Mesothelial cell of epicardium (in vitro differentiated cells): ENCODE measurements at regions not wholly inside any gene's neighbourhood (a gene's known extent, or its start where the extent isn't known, plus 50 kb on each side); places are given as distances from the start of the nearest gene placed in this dataset.

ENCODE experiments used
- DNase-seq, 2 experiments: peaks; one replicate each; pipeline ENCODE4 v3.0.0; 2021; ENCODE audit warnings: low spot score in 2 of 2; ENCODE audit not compliant: unreplicated experiment in 2 of 2
- H3K27ac Mint-ChIP-seq: 2 replicates; pipeline ENCODE4 v1.8.0; 2021; ENCODE audit warnings: mixed read lengths
- H3K27me3 Mint-ChIP-seq: 2 replicates; pipeline ENCODE4 v1.8.0; 2021; ENCODE audit warnings: low read depth, mixed read lengths
- H3K36me3 Mint-ChIP-seq: 2 replicates; pipeline ENCODE4 v1.8.0; 2021; ENCODE audit warnings: mixed read lengths
- H3K4me1 Mint-ChIP-seq: 2 replicates; pipeline ENCODE4 v1.8.0; 2021; ENCODE audit warnings: mixed read lengths
- H3K4me3 Mint-ChIP-seq: 2 replicates; pipeline ENCODE4 v1.8.0; 2021; ENCODE audit warnings: mild to moderate bottlenecking, moderate library complexity, mixed read lengths
- H3K9me3 Mint-ChIP-seq: 2 replicates; pipeline ENCODE4 v1.8.0; 2021; ENCODE audit warnings: mixed read lengths
- CTCF ChIP-seq: fragments of 200-600 bp; sonication (generic); IDR thresholded peaks from one replicate; pipeline ENCODE4 v1.5.0; 2021; ENCODE audit warnings: antibody characterized with exemption; ENCODE audit not compliant: unreplicated experiment

GRCh38 chr3:117218641-117219048 is 509.1 kb downstream of the TUSC7 start:
- Mint-ChIP-seq H3K27me3 (peaks cover 2% of the 10 kb centered on the region), H3K4me3 (no peak overlapping the region), H3K36me3 (no peaks in the 10 kb centered on the region), H3K27ac (no peak overlapping the region), H3K9me3 (no peaks in the 10 kb centered on the region), H3K4me1 (peaks cover 16% of the 10 kb centered on the region)
- no peak for TF ChIP-seq CTCF
- no peak for DNase-seq

GRCh38 chr3:117219296-117219695 is 509.7 kb downstream of the TUSC7 start:
- Mint-ChIP-seq H3K27me3 (peaks cover 4% of the 10 kb centered on the region), H3K4me3 (no peak overlapping the region), H3K27ac (no peak overlapping the region), H3K4me1 (peaks cover 16% of the 10 kb centered on the region), H3K9me3 (no peaks in the 10 kb centered on the region), H3K36me3 (no peaks in the 10 kb centered on the region)
- no peak for DNase-seq
- no peak for TF ChIP-seq CTCF

GRCh38 chr3:117226932-117227331 is 517.4 kb downstream of the TUSC7 start:
- Mint-ChIP-seq H3K4me3 (no peak overlapping the region), H3K4me1 (no peaks in the 10 kb centered on the region), H3K27me3 (peaks cover 12% of the 10 kb centered on the region), H3K9me3 (peaks cover 3% of the 10 kb centered on the region), H3K27ac (no peak overlapping the region), H3K36me3 (no peaks in the 10 kb centered on the region)
- TF ChIP-seq CTCF, result no peak
- DNase-seq, result no peak

- DNase-seq, result no peak
- Mint-ChIP-seq H3K27ac (no peak overlapping the region), H3K4me3 (no peak overlapping the region), H3K36me3 (no peaks in the 10 kb centered on the region), H3K4me1 (no peaks in the 10 kb centered on the region), H3K27me3 (peaks cover 12% of the 10 kb centered on the region), H3K9me3 (peaks cover 4% of the 10 kb centered on the region)
- TF ChIP-seq CTCF, result no peak
Measured at GRCh38 chr3:117228466-117228865, 518.9 kb downstream of the TUSC7 start.

- no peak for TF ChIP-seq CTCF
- no peak for DNase-seq
- Mint-ChIP-seq H3K4me3 (no peak overlapping the region), H3K36me3 (no peaks in the 10 kb centered on the region), H3K4me1 (peaks cover 5% of the 10 kb centered on the region), H3K27ac (no peak overlapping the region), H3K9me3 (peaks cover 8% of the 10 kb centered on the region), H3K27me3 (peaks cover 9% of the 10 kb centered on the region)
Measured at GRCh38 chr3:117230924-117231323, 521.3 kb downstream of the TUSC7 start.

GRCh38 chr3:117234331-117234730 is 524.8 kb downstream of the TUSC7 start:
- TF ChIP-seq CTCF, result no peak
- Mint-ChIP-seq H3K4me1 (peaks cover 5% of the 10 kb centered on the region), H3K4me3 (no peak overlapping the region), H3K27ac (no peak overlapping the region), H3K36me3 (no peaks in the 10 kb centered on the region), H3K9me3 (peaks cover 8% of the 10 kb centered on the region), H3K27me3 (no peaks in the 10 kb centered on the region)
- DNase-seq, result no peak
